Right lobe of liver (tissue), 6 donors: ENCODE measurements at regions not wholly inside any gene's neighbourhood (a gene's known extent, or its start where the extent isn't known, plus 50 kb on each side); places are given as distances from the start of the nearest gene placed in this dataset.
"Not testable (repeated sequence)": the region's sequence is repeated elsewhere in the genome, so short reads cannot be mapped to it uniquely, and the experiment has no call there.

ENCODE experiments used
- ATAC-seq, 4 donors: fragments of 200-7000 bp; cut with Tn5 transposase; one replicate each; pipeline ENCODE4 v1.9.1; 2020; ENCODE audit warnings: mild to moderate bottlenecking in 4 of 4, moderate library complexity in 4 of 4
- DNase-seq, 3 donors: peaks; one replicate each; pipeline ENCODE4 v3.0.0-alpha.2; 2020
- H3K27ac ChIP-seq, 3 donors: fragments of 200-600 bp; one replicate each; pipeline ENCODE4 v1.8.0; 2022
- H3K27me3 ChIP-seq, 2 donors: fragments of 200-600 bp; one replicate each; pipeline ENCODE4 v1.8.0; 2022
- H3K36me3 ChIP-seq, 4 donors: fragments of 200-600 bp; sonication (generic) in 1 of 4; one replicate each; pipeline versions ENCODE4 v1.5.1 to v1.8.0; 2017 to 2022; ENCODE audit warnings: control low read depth in 1 of 4
- H3K4me1 ChIP-seq, 4 donors: fragments of 200-600 bp; sonication (generic) in 1 of 4; one replicate each; pipeline versions ENCODE4 v1.5.1 to v1.8.0; 2017 to 2022; ENCODE audit warnings: control low read depth in 1 of 4
- H3K4me3 ChIP-seq, 3 donors: fragments of 200-600 bp; one replicate each; pipeline ENCODE4 v1.8.0; 2022
- H3K9me3 ChIP-seq, 4 donors: fragments of 200-600 bp; sonication (generic) in 1 of 4; one replicate each; pipeline versions ENCODE4 v1.5.1 to v1.8.0; 2017 to 2022; ENCODE audit warnings: control low read depth in 1 of 4
- CTCF ChIP-seq, 4 donors: fragments of 200-600 bp in 3 of 4; fragments of 450-650 bp in 1 of 4; IDR thresholded peaks; one replicate each; pipeline versions ENCODE4 v1.5.1 to v1.8.0; 2016 to 2022; ENCODE audit warnings: antibody characterized with exemption in 4 of 4, mild to moderate bottlenecking in 2 of 4
- POLR2A ChIP-seq: fragments of 450-650 bp; IDR thresholded peaks from one replicate; pipeline ENCODE4 v1.6.1; 2017; ENCODE audit warnings: antibody characterized with exemption, mild to moderate bottlenecking
- WGBS: methylation state at CpG from one replicate; pipeline ENCODE4 v1.1.6; 2018; ENCODE audit warnings: low coverage, low lambda C conversion rate; ENCODE audit not compliant: insufficient coverage; ENCODE audit errors: missing lambda C conversion rate; 5-methylcytosine and 5-hydroxymethylcytosine counted together
- intact Hi-C, 2 donors: fragments of 100-400 bp; cut with DNase I; formaldehyde crosslinking; loops; one replicate each; pipeline versions ENCODE4 v1.11.2 to v1.14.1; 2022
- donor health status: DM: no; HTN: yes; CAD: no.
- donor health status: DM: no; HTN: no; CAD: no.
- donor health status: DM: no; HTN: no; CAD: no.
- donor health status: DM: no; HTN: yes; CAD: no.
- donor health status: DM: no; HTN: yes; CAD: no.

- H3K36me3 ChIP-seq, H3K9me3 ChIP-seq, H3K27me3 ChIP-seq, H3K4me3 ChIP-seq, H3K4me1 ChIP-seq, H3K27ac ChIP-seq, intact Hi-C loops, DNase-seq, ATAC-seq: not testable (repeated sequence)
- WGBS = 11% methylated on average over 2 of the region's 2 CpGs
Measured at GRCh38 chr5:20735715-20736114, 747.7 kb upstream of the CDH18 start.

- 50% methylated on average over 1 of the region's 1 CpG for WGBS
- H3K4me1 ChIP-seq, intact Hi-C loops, H3K4me3 ChIP-seq, H3K27ac ChIP-seq, H3K9me3 ChIP-seq, H3K27me3 ChIP-seq, ATAC-seq, DNase-seq, H3K36me3 ChIP-seq: not testable (repeated sequence)
Measured at GRCh38 chr5:20732223-20732622, 744.2 kb upstream of the CDH18 start.

- ATAC-seq, H3K27me3 ChIP-seq, H3K4me1 ChIP-seq, H3K36me3 ChIP-seq, intact Hi-C loops, DNase-seq, H3K9me3 ChIP-seq, H3K4me3 ChIP-seq, H3K27ac ChIP-seq: not testable (repeated sequence)
- 61% methylated on average over 2 of the region's 3 CpGs for WGBS
Measured at GRCh38 chr5:20721286-20721685, 733.3 kb upstream of the CDH18 start.

- H3K4me3 ChIP-seq, H3K27ac ChIP-seq, H3K36me3 ChIP-seq, DNase-seq, ATAC-seq, intact Hi-C loops, H3K4me1 ChIP-seq, H3K27me3 ChIP-seq, H3K9me3 ChIP-seq: not testable (repeated sequence)
- 71% methylated on average over 4 of the region's 4 CpGs for WGBS
Measured at GRCh38 chr5:20711520-20712155, 723.6 kb upstream of the CDH18 start.

- intact Hi-C loops, H3K36me3 ChIP-seq, H3K4me1 ChIP-seq, H3K4me3 ChIP-seq, H3K27ac ChIP-seq, H3K9me3 ChIP-seq, H3K27me3 ChIP-seq, ATAC-seq, DNase-seq: not testable (repeated sequence)
- WGBS = 67% methylated on average over 5 of the region's 5 CpGs
Measured at GRCh38 chr5:20707634-20708033, 719.6 kb upstream of the CDH18 start.

- no peak for DNase-seq
- no peaks in the 10 kb centered on the region for H3K36me3 ChIP-seq
- intact Hi-C loops = no loop called here
- no peaks in the 10 kb centered on the region for H3K27me3 ChIP-seq
- ATAC-seq = no peak
- H3K9me3 ChIP-seq = peaks cover 0 to 4% (median 0%) of the 10 kb centered on the region in 4 donors
- TF ChIP-seq POLR2A = no peak
- TF ChIP-seq CTCF (IDR thresholded peaks at IDR 0.05) = no peak
- 33% methylated on average over 2 of the region's 2 CpGs for WGBS
- no peaks in the 10 kb centered on the region for H3K4me1 ChIP-seq
- no peak overlapping the region for H3K4me3 ChIP-seq
- no peak overlapping the region for H3K27ac ChIP-seq
Measured at GRCh38 chr5:20694121-20694520, 706.1 kb upstream of the CDH18 start.

GRCh38 chr5:20692913-20693312, 704.9 kb upstream of the CDH18 start:
- no peaks in the 10 kb centered on the region for H3K27me3 ChIP-seq
- H3K4me3 ChIP-seq = no peak overlapping the region
- no peaks in the 10 kb centered on the region for H3K4me1 ChIP-seq
- no peak for TF ChIP-seq CTCF (IDR thresholded peaks at IDR 0.05)
- TF ChIP-seq POLR2A = no peak
- no peak for ATAC-seq
- 29% methylated on average over 1 of the region's 1 CpG for WGBS
- H3K36me3 ChIP-seq = no peaks in the 10 kb centered on the region
- no peak overlapping the region for H3K27ac ChIP-seq
- DNase-seq = no peak
- H3K9me3 ChIP-seq = peaks cover 0 to 4% (median 0%) of the 10 kb centered on the region in 4 donors
- intact Hi-C loops = no loop called here
